IMR-90 (cell line): ENCODE measurements at regions not wholly inside any gene's neighbourhood (a gene's known extent, or its start where the extent isn't known, plus 50 kb on each side); places are given as distances from the start of the nearest gene placed in this dataset.

Source experiments
- ATAC-seq: fragments of 200-7000 bp; cut with Tn5 transposase; 2 replicates; pipeline ENCODE4 v1.9.1; 2020; ENCODE audit warnings: low read depth, mild to moderate bottlenecking, moderate library complexity
- BruUV-seq: library from RNA; stranded (reverse); fragments of 400-500 nt; replicated peaks from 2 replicates; lab custom pipeline; 2021; lab: Mats Ljungman, UMichigan
- CTCF ChIA-PET: fragments of 300-600 bp; formaldehyde crosslinking; extraction: SDS; loops from one replicate; lab custom pipeline; 2021; ENCODE audit warnings: antibody characterized with exemption; lab: Yijun Ruan, JAX
- POLR2A ChIA-PET: fragments of 300-600 bp; sonication (Branson Sonifier 250); formaldehyde crosslinking; loops from one replicate; lab custom pipeline; 2022; ENCODE audit warnings: antibody characterized with exemption; ENCODE audit not compliant: unreplicated experiment; lab: Charles Lee
- DNase-seq: peaks from one replicate; pipeline ENCODE4 v3.0.0; 2013
- H2AFZ ChIP-seq: replicated peaks from 2 replicates; pipeline ENCODE3; 2013; ENCODE audit warnings: low read length, mild to moderate bottlenecking; ENCODE audit not compliant: poor library complexity
- H2AK5ac ChIP-seq: 2 replicates; pipeline ENCODE4 v1.6.1; 2013; ENCODE audit warnings: low read depth, low read length, inconsistent platforms
- H2AK9ac ChIP-seq: replicated peaks from 2 replicates; pipeline ENCODE3; 2013; ENCODE audit warnings: mild to moderate bottlenecking, low read depth, low read length, moderate library complexity; ENCODE audit not compliant: poor library complexity
- H2BK120ac ChIP-seq: 2 replicates; pipeline ENCODE4 v1.6.1; 2013; ENCODE audit warnings: low read depth, low read length, inconsistent platforms
- H2BK15ac ChIP-seq: 3 replicates; pipeline ENCODE4 v1.6.1; 2013; ENCODE audit warnings: low read depth, low read length, inconsistent platforms
- H2BK20ac ChIP-seq: 2 replicates; pipeline ENCODE4 v1.6.1; 2013; ENCODE audit warnings: low read depth, mild to moderate bottlenecking, inconsistent platforms, low read length, moderate library complexity
- H2BK5ac ChIP-seq: 2 replicates; pipeline ENCODE4 v1.6.1; 2013; ENCODE audit warnings: mild to moderate bottlenecking, low read depth, low read length, inconsistent platforms; ENCODE audit not compliant: poor library complexity, severe bottlenecking
- H3K14ac ChIP-seq: replicated peaks from 2 replicates; pipeline ENCODE4 v1.6.1; 2013; ENCODE audit warnings: low read depth, low read length, inconsistent platforms
- H3K18ac ChIP-seq: 2 replicates; pipeline ENCODE4 v1.6.1; 2013; ENCODE audit warnings: low read depth, low read length, control low read depth
- H3K23ac ChIP-seq: 2 replicates; pipeline ENCODE4 v1.6.1; 2013; ENCODE audit warnings: low read depth, low read length, inconsistent platforms
- H3K27ac ChIP-seq: 2 replicates; pipeline ENCODE4 v1.5.1; 2013; ENCODE audit warnings: mild to moderate bottlenecking, control low read depth, low read length; ENCODE audit not compliant: insufficient read depth
- H3K27me3 ChIP-seq: 2 replicates; pipeline ENCODE4 v1.6.1; 2013; ENCODE audit warnings: low read length; ENCODE audit not compliant: control insufficient read depth, insufficient read depth
- H3K36me3 ChIP-seq: 2 replicates; pipeline ENCODE4 v1.6.1; 2013; ENCODE audit warnings: low read length, mixed read lengths; ENCODE audit not compliant: control insufficient read depth, insufficient read depth
- H3K4ac ChIP-seq: 2 replicates; pipeline ENCODE4 v1.6.1; 2013; ENCODE audit warnings: low read depth, low read length, inconsistent platforms
- H3K4me1 ChIP-seq: 2 replicates; pipeline ENCODE4 v1.6.1; 2013; ENCODE audit warnings: low read length, mixed read lengths; ENCODE audit not compliant: control insufficient read depth, insufficient read depth
- H3K4me2 ChIP-seq: 2 replicates; pipeline ENCODE4 v1.6.1; 2013; ENCODE audit warnings: low read depth, mild to moderate bottlenecking, control low read depth, low read length, moderate library complexity
- H3K4me3 ChIP-seq: 2 replicates; pipeline ENCODE4 v1.5.1; 2013; ENCODE audit warnings: low read depth, mild to moderate bottlenecking, control low read depth, low read length, moderate library complexity; ENCODE audit not compliant: insufficient read depth
- H3K56ac ChIP-seq: 2 replicates; pipeline ENCODE4 v1.6.1; 2013; ENCODE audit warnings: low read length, inconsistent platforms; ENCODE audit not compliant: insufficient read depth; ENCODE audit errors: extremely low read depth
- H3K79me1 ChIP-seq, 2 experiments: 2 replicates each; pipeline ENCODE4 v1.6.1; 2013; ENCODE audit warnings: low read length in 2 of 2, inconsistent platforms in 1 of 2, low read depth in 1 of 2
- H3K9ac ChIP-seq: 2 replicates; pipeline ENCODE4 v1.6.1; 2013; ENCODE audit warnings: low read depth, low read length, control low read depth
- H3K9me1 ChIP-seq: 2 replicates; pipeline ENCODE4 v1.6.1; 2013; ENCODE audit warnings: low read length, inconsistent platforms; ENCODE audit not compliant: insufficient read depth
- H3K9me3 ChIP-seq: 2 replicates; pipeline ENCODE4 v1.6.1; 2013; ENCODE audit warnings: low read length; ENCODE audit not compliant: control insufficient read depth, insufficient read depth
- H4K20me1 ChIP-seq: 2 replicates; pipeline ENCODE4 v1.6.1; 2013; ENCODE audit warnings: low read length, inconsistent platforms; ENCODE audit not compliant: insufficient read depth
- H4K5ac ChIP-seq: 2 replicates; pipeline ENCODE4 v1.6.1; 2013; ENCODE audit warnings: mild to moderate bottlenecking, low read depth, low read length, control low read depth
- H4K8ac ChIP-seq, 2 experiments: 2 replicates each; pipeline ENCODE4 v1.6.1; 2013; ENCODE audit warnings: low read depth in 2 of 2, low read length in 2 of 2, control low read depth in 1 of 2, inconsistent platforms in 1 of 2
- H4K91ac ChIP-seq: 2 replicates; pipeline ENCODE4 v1.6.1; 2013; ENCODE audit warnings: low read depth, low read length, inconsistent platforms; ENCODE audit not compliant: insufficient read depth
- BHLHE40 ChIP-seq: fragments of 150-350 bp; IDR thresholded peaks from 2 replicates; pipeline ENCODE4 v1.6.1; 2016; ENCODE audit warnings: mild to moderate bottlenecking, low read depth, low read length
- CHD1 ChIP-seq: IDR thresholded peaks from 2 replicates; pipeline ENCODE4 v1.6.1; 2012; ENCODE audit warnings: low read depth, low read length, improper control_type of control experiment
- FOS ChIP-seq: fragments of 150-350 bp; IDR thresholded peaks from 2 replicates; pipeline ENCODE4 v1.6.1; 2016; ENCODE audit warnings: low read depth, low read length
- MAFK ChIP-seq: IDR thresholded peaks from 2 replicates; pipeline ENCODE4 v1.6.1; 2012; ENCODE audit warnings: low read depth, low read length, improper control_type of control experiment
- POLR2A ChIP-seq: IDR thresholded peaks from 2 replicates; pipeline ENCODE4 v1.6.1; 2012; ENCODE audit warnings: mild to moderate bottlenecking, low read depth, low read length
- RAD21 ChIP-seq: IDR thresholded peaks from 2 replicates; pipeline ENCODE4 v1.6.1; 2012; ENCODE audit warnings: low read length, improper control_type of control experiment
- RCOR1 ChIP-seq: IDR thresholded peaks from 2 replicates; pipeline ENCODE4 v1.6.1; 2012; ENCODE audit warnings: mild to moderate bottlenecking, low read length, improper control_type of control experiment; ENCODE audit not compliant: insufficient replicate concordance
- RFX5 ChIP-seq: IDR thresholded peaks from 2 replicates; pipeline ENCODE4 v1.8.0; 2012; ENCODE audit warnings: low read depth, mild to moderate bottlenecking, low read length, moderate library complexity
- WGBS, 2 experiments: methylation state at CpG; one replicate each; pipeline versions ENCODE4 v1.1.5 to v1.1.7; 2013; ENCODE audit warnings: missing lambda C conversion rate in 2 of 2; ENCODE audit not compliant: insufficient read length in 1 of 2; ENCODE audit errors: extremely low coverage in 2 of 2; 5-methylcytosine and 5-hydroxymethylcytosine counted together
- dilution Hi-C: fragments of 300-500 bp; cut with HindIII; formaldehyde crosslinking; loops from one replicate; pipeline ENCODE4 v1.14.3; 2018; ENCODE audit warnings: low sequenced_read_pairs; ENCODE audit not compliant: unreplicated experiment
- in situ Hi-C: fragments of 300-500 bp; cut with MboI; formaldehyde crosslinking; loops from 3 replicates; pipeline ENCODE4 v1.14.3; 2019; ENCODE audit warnings: low sequenced_read_pairs, inconsistent platforms, mixed read lengths
- intact Hi-C: fragments of 100-400 bp; cut with micrococcal nuclease; formaldehyde crosslinking; loops from 2 replicates; pipeline ENCODE4 v1.10.0; 2022
- TF ChIP-seq, protein P1 (sequence below): conservative IDR thresholded peaks from 2 replicates; pipeline ENCODE4 v1.5.1; 2012; ENCODE audit warnings: mild to moderate bottlenecking, low read depth, low read length, improper control_type of control experiment

DNA sequence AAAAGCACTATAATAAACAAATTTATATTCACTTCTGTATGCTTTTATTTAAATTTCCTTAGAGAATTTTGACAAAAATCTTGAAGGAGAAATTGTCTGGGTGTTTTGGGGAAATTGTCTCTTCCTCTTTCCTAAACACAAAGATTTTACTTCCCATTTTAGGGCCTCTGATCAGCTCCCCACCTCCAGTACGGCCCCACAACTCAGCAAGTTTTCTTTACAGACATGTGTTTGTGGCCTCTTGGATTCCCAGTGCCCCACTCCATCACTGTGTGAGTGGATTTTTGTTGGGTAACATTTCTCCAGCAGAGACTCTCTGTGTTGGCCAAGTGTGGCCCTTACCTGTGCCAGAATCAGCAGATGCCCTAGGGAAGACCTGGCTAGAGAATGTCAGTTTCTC is 182.8 kb upstream of the CDC14C start:
- H3K9ac ChIP-seq = no peak overlapping the region
- H3K14ac ChIP-seq = no peak overlapping the region
- no peaks in the 10 kb centered on the region for H4K20me1 ChIP-seq
- no TSS peak for BruUV-seq
- no peak for TF ChIP-seq FOS
- no peak for TF ChIP-seq MAFK
- TF ChIP-seq, protein P1, sequence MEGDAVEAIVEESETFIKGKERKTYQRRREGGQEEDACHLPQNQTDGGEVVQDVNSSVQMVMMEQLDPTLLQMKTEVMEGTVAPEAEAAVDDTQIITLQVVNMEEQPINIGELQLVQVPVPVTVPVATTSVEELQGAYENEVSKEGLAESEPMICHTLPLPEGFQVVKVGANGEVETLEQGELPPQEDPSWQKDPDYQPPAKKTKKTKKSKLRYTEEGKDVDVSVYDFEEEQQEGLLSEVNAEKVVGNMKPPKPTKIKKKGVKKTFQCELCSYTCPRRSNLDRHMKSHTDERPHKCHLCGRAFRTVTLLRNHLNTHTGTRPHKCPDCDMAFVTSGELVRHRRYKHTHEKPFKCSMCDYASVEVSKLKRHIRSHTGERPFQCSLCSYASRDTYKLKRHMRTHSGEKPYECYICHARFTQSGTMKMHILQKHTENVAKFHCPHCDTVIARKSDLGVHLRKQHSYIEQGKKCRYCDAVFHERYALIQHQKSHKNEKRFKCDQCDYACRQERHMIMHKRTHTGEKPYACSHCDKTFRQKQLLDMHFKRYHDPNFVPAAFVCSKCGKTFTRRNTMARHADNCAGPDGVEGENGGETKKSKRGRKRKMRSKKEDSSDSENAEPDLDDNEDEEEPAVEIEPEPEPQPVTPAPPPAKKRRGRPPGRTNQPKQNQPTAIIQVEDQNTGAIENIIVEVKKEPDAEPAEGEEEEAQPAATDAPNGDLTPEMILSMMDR = no peak
- TF ChIP-seq RCOR1 = no peak
- no peak for TF ChIP-seq RFX5
- no peak for TF ChIP-seq BHLHE40
- TF ChIP-seq CHD1 = no peak
- TF ChIP-seq POLR2A = no peak
- no peak for TF ChIP-seq RAD21
- no peak overlapping the region for H3K18ac ChIP-seq
- no peak overlapping the region for H2AK5ac ChIP-seq
- POLR2A ChIA-PET = no interaction called here
- ATAC-seq (no peak), DNase-seq (no peak)
- H2BK15ac ChIP-seq = no peak overlapping the region
- WGBS, 2 experiments = no CpG with 5 or more reads among the region's 1 CpG
- no peak overlapping the region for H3K4me2 ChIP-seq
- dilution Hi-C loops (no loop called here), intact Hi-C loops (no loop called here), in situ Hi-C loops (no loop called here)
- no peak overlapping the region for H2AK9ac ChIP-seq
- H3K9me3 ChIP-seq = 0 out of 2 replicates have a peak, but pooled peaks cover 2% of the 10 kb centered on the region
- no peak overlapping the region for H2BK5ac ChIP-seq
- H4K8ac ChIP-seq = no peak overlapping the region
- H2AFZ ChIP-seq = no peak overlapping the region
- no peak overlapping the region for H2BK120ac ChIP-seq
- no peak overlapping the region for H3K56ac ChIP-seq
- H3K23ac ChIP-seq = no peak overlapping the region
- no peak overlapping the region for H3K4me3 ChIP-seq
- CTCF ChIA-PET = no interaction called here
- no peak overlapping the region for H4K91ac ChIP-seq
- no peak overlapping the region for H2BK20ac ChIP-seq
- no peaks in the 10 kb centered on the region for H3K9me1 ChIP-seq
- no peaks in the 10 kb centered on the region for H3K4me1 ChIP-seq
- no peak overlapping the region for H3K4ac ChIP-seq
- no peaks in the 10 kb centered on the region for H3K27me3 ChIP-seq
- no peaks in the 10 kb centered on the region for H3K36me3 ChIP-seq
- H3K27ac ChIP-seq = no peak overlapping the region
- H3K79me1 ChIP-seq = no peaks in the 10 kb centered on the region
- H4K5ac ChIP-seq = no peak overlapping the region
